H1 (cell line): ENCODE measurements at regions not wholly inside any gene's neighbourhood (a gene's known extent, or its start where the extent isn't known, plus 50 kb on each side); places are given as distances from the start of the nearest gene placed in this dataset.

Experiments
- CTCF ChIA-PET: fragments of 300-600 bp; sonication (Branson Sonifier 250); formaldehyde crosslinking; loops from one replicate; lab custom pipeline; 2021; ENCODE audit not compliant: partially characterized antibody; lab: Charles Lee
- POLR2A ChIA-PET: fragments of 300-600 bp; sonication (Branson Sonifier 250); formaldehyde crosslinking; loops from one replicate; lab custom pipeline; 2021; ENCODE audit warnings: inconsistent platforms; ENCODE audit not compliant: partially characterized antibody; lab: Charles Lee
- DNase-seq, 2 experiments: peaks; one replicate each; pipeline versions ENCODE4 v3.0.0 to v3.0.0-alpha.2; 2010 to 2022; ENCODE audit warnings: low spot score in 2 of 2, low read depth in 1 of 2, mixed read lengths in 1 of 2
- FAIRE-seq: peaks from 2 replicates; lab custom pipeline; 2011; peaks lifted over from hg19 to GRCh38; lab: Jason Lieb, UNC
- H2AFZ ChIP-seq: 2 replicates; pipeline ENCODE4 v1.8.1; 2012; ENCODE audit warnings: low read length, inconsistent platforms
- H2AK5ac ChIP-seq: 2 replicates; pipeline ENCODE4 v1.6.1; 2013; ENCODE audit warnings: low read depth, low read length
- H2BK120ac ChIP-seq: replicated peaks from 2 replicates; pipeline ENCODE3; 2013; ENCODE audit warnings: low read depth, low read length, inconsistent platforms
- H2BK12ac ChIP-seq: 2 replicates; pipeline ENCODE4 v1.6.1; 2013; ENCODE audit warnings: low read depth, low read length
- H2BK15ac ChIP-seq: 2 replicates; pipeline ENCODE4 v1.6.1; 2013; ENCODE audit warnings: low read length
- H2BK20ac ChIP-seq: 2 replicates; pipeline ENCODE4 v1.6.1; 2013; ENCODE audit warnings: low read length
- H2BK5ac ChIP-seq: 2 replicates; pipeline ENCODE4 v1.6.1; 2013; ENCODE audit warnings: low read depth, low read length
- H3K14ac ChIP-seq: 2 replicates; pipeline ENCODE4 v1.6.1; 2013; ENCODE audit warnings: inconsistent platforms; ENCODE audit not compliant: insufficient read length
- H3K18ac ChIP-seq: 2 replicates; pipeline ENCODE4 v1.6.1; 2013; ENCODE audit warnings: low read length; ENCODE audit errors: extremely low read depth
- H3K23ac ChIP-seq: 2 replicates; pipeline ENCODE4 v1.6.1; 2013; ENCODE audit warnings: inconsistent platforms; ENCODE audit not compliant: insufficient read length
- H3K23me2 ChIP-seq: 2 replicates; pipeline ENCODE4 v1.6.1; 2013; ENCODE audit warnings: low read depth, low read length
- H3K27ac ChIP-seq: 2 replicates; pipeline ENCODE4 v1.6.1; 2011; ENCODE audit warnings: low read depth, low read length, inconsistent platforms
- H3K27me3 ChIP-seq, 4 experiments: replicated peaks in 1 of 4; 1 replicate in 1 of 4; 2 replicates in 3 of 4; pipeline versions ENCODE4 v1.6.1 to v1.8.1; 2011 to 2013; ENCODE audit warnings: low read length in 3 of 4, mild to moderate bottlenecking in 3 of 4, inconsistent platforms in 2 of 4, mixed read lengths in 2 of 4, moderate library complexity in 1 of 4; ENCODE audit not compliant: control insufficient read depth in 3 of 4, insufficient read depth in 3 of 4; ENCODE audit errors: extremely low read depth in 1 of 4
- H3K36me3 ChIP-seq, 4 experiments: 2 replicates each; pipeline versions ENCODE4 v1.6.1 to v1.8.1; 2011 to 2013; ENCODE audit warnings: mild to moderate bottlenecking in 4 of 4, low read length in 3 of 4, moderate library complexity in 2 of 4, control low read depth in 1 of 4, inconsistent platforms in 1 of 4; ENCODE audit not compliant: insufficient read depth in 4 of 4, control insufficient read depth in 2 of 4
- H3K4ac ChIP-seq: replicated peaks from 2 replicates; pipeline ENCODE3; 2013; ENCODE audit warnings: low read length, low read depth, mixed read lengths, inconsistent platforms; ENCODE audit not compliant: insufficient read length
- H3K4me1 ChIP-seq, 4 experiments: replicated peaks in 1 of 4; 1 replicate in 1 of 4; 2 replicates in 3 of 4; pipeline versions ENCODE4 v1.6.1 to v1.8.1; 2011 to 2013; ENCODE audit warnings: low read length in 3 of 4, inconsistent platforms in 2 of 4, mixed read lengths in 1 of 4; ENCODE audit not compliant: insufficient read depth in 4 of 4, control insufficient read depth in 3 of 4
- H3K4me2 ChIP-seq, 2 experiments: 2 replicates each; pipeline versions ENCODE4 v1.6.1 to v1.8.1; 2011 to 2013; ENCODE audit warnings: low read depth in 2 of 2, low read length in 2 of 2, control low read depth in 1 of 2, inconsistent platforms in 1 of 2, mild to moderate bottlenecking in 1 of 2; ENCODE audit not compliant: insufficient read depth in 1 of 2
- H3K4me3 ChIP-seq, 4 experiments: fragments of 200-600, 300-600 bp in 1 of 4; sonication (generic), shearing (Covaris generic), sonication (Bioruptor Twin) in 1 of 4; 2 replicates each; pipeline versions ENCODE4 v1.5.1 to v1.8.1; 2011 to 2016; ENCODE audit warnings: low read length in 4 of 4, low read depth in 3 of 4, control low read depth in 2 of 4, inconsistent platforms in 2 of 4, mild to moderate bottlenecking in 2 of 4, mixed read lengths in 1 of 4, moderate library complexity in 1 of 4; ENCODE audit not compliant: insufficient read depth in 2 of 4; ENCODE audit errors: extremely low read depth in 1 of 4
- H3K56ac ChIP-seq: replicated peaks from 2 replicates; pipeline ENCODE3; 2013; ENCODE audit warnings: low read depth, mild to moderate bottlenecking, mixed read lengths, low read length, inconsistent platforms; ENCODE audit not compliant: insufficient read length
- H3K79me1 ChIP-seq: 2 replicates; pipeline ENCODE4 v1.6.1; 2013; ENCODE audit warnings: low read depth, low read length, control low read depth
- H3K79me2 ChIP-seq, 2 experiments: 2 replicates each; pipeline versions ENCODE4 v1.6.1 to v1.8.1; 2012 to 2013; ENCODE audit warnings: low read length in 2 of 2, mild to moderate bottlenecking in 2 of 2, inconsistent platforms in 1 of 2; ENCODE audit not compliant: insufficient read depth in 2 of 2, control insufficient read depth in 1 of 2
- H3K9ac ChIP-seq, 4 experiments: replicated peaks in 1 of 4; 1 replicate in 1 of 4; 2 replicates in 3 of 4; pipeline versions ENCODE4 v1.6.1 to v1.8.1; 2011 to 2013; ENCODE audit warnings: low read depth in 3 of 4, low read length in 3 of 4, control low read depth in 2 of 4, mild to moderate bottlenecking in 2 of 4, moderate library complexity in 2 of 4, inconsistent platforms in 1 of 4; ENCODE audit errors: extremely low read depth in 1 of 4
- H3K9me3 ChIP-seq, 2 experiments: 2 replicates each; pipeline versions ENCODE4 v1.6.1 to v1.8.1; 2012 to 2013; ENCODE audit warnings: mild to moderate bottlenecking in 2 of 2, moderate library complexity in 2 of 2, control low read depth in 1 of 2, inconsistent platforms in 1 of 2, low read depth in 1 of 2, low read length in 1 of 2, mixed read lengths in 1 of 2; ENCODE audit not compliant: insufficient read depth in 2 of 2
- H4K20me1 ChIP-seq, 2 experiments: replicated peaks in 1 of 2; 2 replicates each; pipeline versions ENCODE3 to v1.8.1; 2011 to 2013; ENCODE audit warnings: inconsistent platforms in 2 of 2, low read length in 2 of 2, mild to moderate bottlenecking in 1 of 2; ENCODE audit not compliant: insufficient read depth in 2 of 2, control insufficient read depth in 1 of 2
- H4K5ac ChIP-seq: 2 replicates; pipeline ENCODE4 v1.6.1; 2013; ENCODE audit warnings: low read length, low read depth, mixed read lengths, inconsistent platforms; ENCODE audit not compliant: insufficient read length
- H4K8ac ChIP-seq: 2 replicates; pipeline ENCODE4 v1.8.0; 2013; ENCODE audit warnings: mild to moderate bottlenecking, moderate library complexity, low read length, inconsistent platforms; ENCODE audit not compliant: insufficient read depth; ENCODE audit errors: extremely low read depth
- H4K91ac ChIP-seq: replicated peaks from 2 replicates; pipeline ENCODE3; 2013; ENCODE audit warnings: low read length, mixed read lengths, inconsistent platforms; ENCODE audit not compliant: insufficient read length
- EZH2 ChIP-seq: fragments of 200-600 bp; sonication (generic); IDR thresholded peaks from 2 replicates; pipeline ENCODE4 v1.7.1; 2012; ENCODE audit warnings: low read depth, mild to moderate bottlenecking, moderate library complexity, low read length, inconsistent platforms; ENCODE audit not compliant: severe bottlenecking
- RAD21 ChIP-seq, 2 experiments: IDR thresholded peaks in 1 of 2; conservative IDR thresholded peaks in 1 of 2; 2 replicates each; pipeline ENCODE4 v1.6.1; 2011; ENCODE audit warnings: low read depth in 2 of 2, low read length in 2 of 2, improper control_type of control experiment in 1 of 2, inconsistent platforms in 1 of 2, mild to moderate bottlenecking in 1 of 2, moderate library complexity in 1 of 2
- WGBS, 2 experiments: shearing (Covaris generic) in 1 of 2; methylation state at CpG; one replicate each; pipeline versions ENCODE4 v1.1.6 to v1.1.7; 2013 to 2015; ENCODE audit warnings: low lambda C conversion rate in 2 of 2, mixed read lengths in 2 of 2, inconsistent platforms in 1 of 2, low coverage in 1 of 2, missing lambda C conversion rate in 1 of 2; ENCODE audit not compliant: insufficient replicate concordance in 2 of 2, insufficient coverage in 1 of 2, insufficient read length in 1 of 2; ENCODE audit errors: extremely low coverage in 1 of 2, missing lambda C conversion rate in 1 of 2; 5-methylcytosine and 5-hydroxymethylcytosine counted together

GRCh38 chr2:144041612-144042011 lies 478.3 kb downstream of the ZEB2 start:
- Histone ChIP-seq H3K18ac (no peak overlapping the region), H2BK20ac (no peak overlapping the region), H3K9me3 (no peaks in the 10 kb centered on the region), H2AFZ (no peak overlapping the region), H2BK5ac (no peak overlapping the region), H3K56ac (no peak overlapping the region), H3K27ac (no peak overlapping the region), H4K5ac (no peak overlapping the region), H3K9ac (no peak overlapping the region), H4K91ac (no peak overlapping the region), H4K20me1 (no peaks in the 10 kb centered on the region), H3K4me2 (no peak overlapping the region), H2BK12ac (no peak overlapping the region), H2BK15ac (no peak overlapping the region), H3K79me2 (no peaks in the 10 kb centered on the region), H3K14ac (no peak overlapping the region), H3K4me1 (no peaks in the 10 kb centered on the region; a peak in 1 of 7 replicates), H2BK120ac (no peak overlapping the region), H3K23me2 (no peaks in the 10 kb centered on the region), H4K8ac (no peak overlapping the region), H3K4me3 (no peak overlapping the region), H2AK5ac (no peak overlapping the region), H3K27me3 (no peaks in the 10 kb centered on the region), H3K4ac (no peak overlapping the region), H3K36me3 (no peaks in the 10 kb centered on the region), H3K79me1 (no peaks in the 10 kb centered on the region), H3K23ac (no peak overlapping the region)
- DNase-seq (no peak), FAIRE-seq (peak; percentile 13)
- TF ChIP-seq EZH2 (no peak), RAD21 (IDR thresholded peaks at IDR 0.05 in 1 of 2, conservative IDR thresholded peaks at IDR 0.05 in 1 of 2; ENCODE audit: low read depth in 2 of 2, low read length in 2 of 2) (peak in 1 of 2 experiments; percentile 36; a peak in 3 of 4 replicates)
- CTCF ChIA-PET: interaction anchor here (1.0 kb wide), 1 partner anchor 14 kb away, joined by 3 read pairs; no protein-coding TSS in a partner anchor
- whole genome bisulfite sequencing, 2 experiments: 79% methylated on average over 1 of the region's 1 CpG; no CpG with 5 or more reads in 1 of the 2 experiments
- POLR2A ChIA-PET: no interaction called here
